Mucosa of descending colon (tissue), 3 donors: ENCODE measurements at regions not wholly inside any gene's neighbourhood (a gene's known extent, or its start where the extent isn't known, plus 50 kb on each side); places are given as distances from the start of the nearest gene placed in this dataset.
"Not testable (repeated sequence)": the region's sequence is repeated elsewhere in the genome, so short reads cannot be mapped to it uniquely, and the experiment has no call there.

ENCODE experiments used
- ATAC-seq: fragments of 200-7000 bp; cut with Tn5 transposase; one replicate; pipeline ENCODE4 v1.9.1; 2020; ENCODE audit warnings: mild to moderate bottlenecking, moderate library complexity
- DNase-seq, 3 donors: peaks; one replicate each; pipeline ENCODE4 v3.0.0-alpha.2; 2020
- H3K36me3 ChIP-seq: fragments of 200-600 bp; one replicate; pipeline ENCODE4 v1.8.0; 2021; ENCODE audit warnings: low read depth, mild to moderate bottlenecking
- H3K4me1 ChIP-seq: fragments of 200-600 bp; one replicate; pipeline ENCODE4 v1.8.0; 2021; ENCODE audit warnings: low read depth, mild to moderate bottlenecking
- H3K4me3 ChIP-seq: fragments of 200-600 bp; one replicate; pipeline ENCODE4 v1.8.0; 2021; ENCODE audit warnings: mild to moderate bottlenecking
- H3K9me3 ChIP-seq: fragments of 200-600 bp; one replicate; pipeline ENCODE4 v1.8.0; 2021; ENCODE audit warnings: mild to moderate bottlenecking
- intact Hi-C, 2 donors: fragments of 100-400 bp; cut with DNase I in 1 of 2; cut with micrococcal nuclease in 1 of 2; formaldehyde crosslinking; loops; one replicate each; pipeline versions ENCODE4 v1.11.0 to v1.11.1; 2022; cut with DNase I, micrococcal nuclease
- TF ChIP-seq, protein P1 (sequence below): fragments of 200-600 bp; IDR thresholded peaks from one replicate; pipeline ENCODE4 v1.8.0; 2022; ENCODE audit warnings: antibody characterized with exemption, mild to moderate bottlenecking
- donor health status: DM: no; HTN: no; CAD: no; lungs with moderate emphysema.
- donor health status: DM: no; HTN: no; CAD: no.
- donor health status: DM: no; HTN: yes; CAD: no.

DNA sequence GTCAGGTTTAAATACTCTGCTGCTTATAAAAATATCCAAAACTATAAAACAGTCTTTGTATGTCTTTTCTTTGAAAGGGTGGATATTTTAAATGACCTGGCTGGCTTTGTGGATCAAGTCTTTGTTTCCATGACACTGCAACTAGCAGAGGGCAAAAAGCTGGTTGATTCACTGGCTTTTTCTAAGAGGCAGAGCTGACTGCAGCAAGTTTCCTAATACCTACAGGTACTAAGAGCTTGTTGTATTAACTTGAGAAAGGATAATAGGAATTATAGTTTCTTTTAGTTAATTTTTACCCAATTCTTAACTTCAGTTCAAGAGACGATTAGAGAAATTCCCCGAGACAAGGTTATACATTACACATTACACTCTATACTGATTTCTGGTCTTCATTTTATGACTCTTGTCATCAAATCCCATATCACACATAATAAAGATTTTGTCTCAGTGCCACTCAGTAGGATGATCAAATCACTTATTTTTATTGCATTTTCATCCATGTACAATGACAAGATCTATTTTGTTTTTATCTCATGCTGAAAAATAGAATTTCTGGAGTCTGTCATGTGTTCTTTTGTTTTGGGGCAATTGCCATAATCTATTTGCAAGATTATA lies 120.1 kb upstream of the RIMS1 start:
- H3K36me3 ChIP-seq, result no peaks in the 10 kb centered on the region
- TF ChIP-seq, protein P1, sequence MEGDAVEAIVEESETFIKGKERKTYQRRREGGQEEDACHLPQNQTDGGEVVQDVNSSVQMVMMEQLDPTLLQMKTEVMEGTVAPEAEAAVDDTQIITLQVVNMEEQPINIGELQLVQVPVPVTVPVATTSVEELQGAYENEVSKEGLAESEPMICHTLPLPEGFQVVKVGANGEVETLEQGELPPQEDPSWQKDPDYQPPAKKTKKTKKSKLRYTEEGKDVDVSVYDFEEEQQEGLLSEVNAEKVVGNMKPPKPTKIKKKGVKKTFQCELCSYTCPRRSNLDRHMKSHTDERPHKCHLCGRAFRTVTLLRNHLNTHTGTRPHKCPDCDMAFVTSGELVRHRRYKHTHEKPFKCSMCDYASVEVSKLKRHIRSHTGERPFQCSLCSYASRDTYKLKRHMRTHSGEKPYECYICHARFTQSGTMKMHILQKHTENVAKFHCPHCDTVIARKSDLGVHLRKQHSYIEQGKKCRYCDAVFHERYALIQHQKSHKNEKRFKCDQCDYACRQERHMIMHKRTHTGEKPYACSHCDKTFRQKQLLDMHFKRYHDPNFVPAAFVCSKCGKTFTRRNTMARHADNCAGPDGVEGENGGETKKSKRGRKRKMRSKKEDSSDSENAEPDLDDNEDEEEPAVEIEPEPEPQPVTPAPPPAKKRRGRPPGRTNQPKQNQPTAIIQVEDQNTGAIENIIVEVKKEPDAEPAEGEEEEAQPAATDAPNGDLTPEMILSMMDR, result no peak
- no peak overlapping the region for H3K4me3 ChIP-seq
- H3K4me1 ChIP-seq, result no peaks in the 10 kb centered on the region
- H3K9me3 ChIP-seq, result no peaks in the 10 kb centered on the region
- ATAC-seq, result no peak
- intact Hi-C loops, result no loop called here
- no peak for DNase-seq

- TF ChIP-seq, protein P1, result no peak
- intact Hi-C loops, result no loop called here
- ATAC-seq, result peak; percentile 24
- H3K4me1 ChIP-seq, result no peaks in the 10 kb centered on the region
- H3K36me3 ChIP-seq, result no peaks in the 10 kb centered on the region
- no peak overlapping the region for H3K4me3 ChIP-seq
- no peaks in the 10 kb centered on the region for H3K9me3 ChIP-seq
- peak in 1 of 3 donors; percentile 4 for DNase-seq
Measured at GRCh38 chr6:71766796-71767195, 119.6 kb upstream of the RIMS1 start.

- Histone ChIP-seq H3K4me3 (no peak overlapping the region), H3K4me1 (no peaks in the 10 kb centered on the region), H3K9me3 (no peaks in the 10 kb centered on the region), H3K36me3 (no peaks in the 10 kb centered on the region)
- no peak for ATAC-seq
- intact Hi-C loops, result no loop called here
- no peak for DNase-seq
- TF ChIP-seq, protein P1, result no peak
Measured at GRCh38 chr6:71768356-71768755, 118.0 kb upstream of the RIMS1 start.

DNA sequence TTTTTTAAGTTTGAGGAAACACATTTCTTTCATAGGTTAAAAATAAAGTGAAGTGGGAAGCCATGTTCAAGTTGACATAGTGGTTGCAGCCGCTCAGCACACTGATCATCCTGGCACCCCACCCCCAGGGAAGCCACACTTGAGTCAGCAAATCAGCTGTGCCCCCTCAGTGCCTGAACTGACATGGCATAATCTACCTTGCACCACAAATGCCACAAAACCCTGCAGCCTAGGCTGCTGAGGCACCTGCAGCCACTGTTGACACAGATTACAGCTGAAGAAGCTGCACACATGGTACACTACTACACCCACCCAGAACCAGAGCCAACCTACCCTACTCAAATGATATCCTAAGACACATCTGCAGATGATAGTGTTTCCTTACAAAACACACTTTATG lies 77.5 kb upstream of the RIMS1 start:
- no peak overlapping the region for H3K4me3 ChIP-seq
- H3K4me1 ChIP-seq, result no peaks in the 10 kb centered on the region
- intact Hi-C loops, result no loop called here
- ATAC-seq, result no peak
- H3K36me3 ChIP-seq, result no peaks in the 10 kb centered on the region
- TF ChIP-seq, protein P1, result no peak
- H3K9me3 ChIP-seq, result peaks cover 21% of the 10 kb centered on the region
- DNase-seq, result no peak

DNA sequence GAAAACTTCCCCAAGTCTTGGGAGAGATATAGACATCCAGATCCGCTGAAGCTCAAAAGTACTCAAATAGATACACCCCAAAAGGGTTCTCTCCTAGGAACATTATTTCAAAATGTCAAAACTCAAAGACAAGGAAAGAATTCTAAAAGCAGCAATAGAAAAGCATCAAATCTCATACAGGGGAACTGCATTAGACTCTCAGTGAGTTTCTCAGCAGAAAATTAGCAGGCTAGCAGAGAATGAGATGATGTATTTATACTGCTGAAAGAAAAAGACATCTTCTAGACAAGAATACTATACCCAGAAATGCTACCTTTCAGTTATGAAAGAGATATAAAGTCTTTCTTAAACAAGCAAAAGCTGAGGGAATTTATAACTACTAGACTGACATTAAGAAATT lies 75.5 kb upstream of the RIMS1 start:
- Histone ChIP-seq H3K4me1 (no peaks in the 10 kb centered on the region), H3K36me3 (no peaks in the 10 kb centered on the region), H3K4me3 (no peak overlapping the region), H3K9me3 (peaks cover 21% of the 10 kb centered on the region)
- intact Hi-C loops, result no loop called here
- TF ChIP-seq, protein P1, result no peak
- no peak for DNase-seq
- no peak for ATAC-seq

- ATAC-seq, result no peak
- no peak for DNase-seq
- Histone ChIP-seq H3K4me3 (no peak overlapping the region), H3K9me3 (no peaks in the 10 kb centered on the region), H3K4me1 (no peaks in the 10 kb centered on the region), H3K36me3 (no peaks in the 10 kb centered on the region)
- TF ChIP-seq, protein P1, result no peak
- intact Hi-C loops, result no loop called here
Measured at GRCh38 chr6:71822625-71823024, 63.7 kb upstream of the RIMS1 start.

DNA sequence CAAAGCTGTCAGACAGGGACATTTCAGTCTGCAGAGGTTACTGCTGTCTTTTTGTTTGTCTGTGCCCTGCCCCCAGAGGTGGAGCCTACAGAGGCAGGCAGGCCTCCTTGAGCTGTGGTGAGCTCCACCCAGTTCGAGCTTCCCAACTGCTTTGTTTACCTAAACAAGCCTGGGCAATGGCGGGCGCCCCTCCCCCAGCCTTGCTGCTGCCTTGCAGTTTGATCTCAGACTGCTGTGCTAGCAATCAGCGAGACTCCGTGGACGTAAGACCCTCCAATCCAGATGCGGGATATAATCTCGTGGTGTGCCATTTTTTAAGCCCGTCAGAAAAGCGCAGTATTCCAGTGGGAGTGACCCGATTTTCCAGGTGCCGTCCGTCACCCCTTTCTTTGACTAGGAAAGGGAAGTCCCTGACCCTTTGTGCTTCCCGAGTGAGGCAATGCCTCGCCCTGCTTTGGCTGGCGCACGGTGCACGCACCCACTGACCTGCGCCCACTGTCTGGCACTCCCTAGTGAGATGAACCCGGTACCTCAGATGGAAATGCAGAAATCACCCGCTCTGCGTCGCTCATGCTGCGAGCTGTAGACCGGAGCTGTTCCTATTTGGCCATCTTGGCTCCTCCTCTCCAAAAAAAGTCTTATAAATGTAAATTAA lies 54.1 kb upstream of the RIMS1 start:
- H3K9me3 ChIP-seq, H3K4me3 ChIP-seq, ATAC-seq, intact Hi-C loops, DNase-seq, H3K36me3 ChIP-seq, H3K4me1 ChIP-seq: not testable (repeated sequence)
